ENCODE measurements at regions not wholly inside any gene's neighbourhood (a gene's known extent, or its start where the extent isn't known, plus 50 kb on each side); places are given as distances from the start of the nearest gene placed in this dataset.

DNA sequence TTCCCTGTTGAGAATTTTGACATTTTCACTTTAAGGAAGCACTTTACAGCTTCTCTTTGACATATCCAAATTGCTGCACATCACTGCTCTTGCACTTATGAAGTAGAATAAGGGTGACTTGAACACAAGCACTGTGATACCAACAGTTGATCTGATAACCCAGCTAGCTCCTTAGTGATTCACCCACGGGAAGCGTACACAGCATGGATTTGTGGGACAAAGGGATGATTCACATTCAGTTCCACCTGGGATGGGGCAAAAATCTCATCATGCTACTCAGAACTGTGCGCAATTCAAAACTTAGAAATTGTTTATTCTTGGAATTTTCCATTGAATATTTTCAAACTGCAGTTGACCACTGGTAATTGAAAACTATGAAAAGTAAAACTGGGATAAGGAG lies 1565.5 kb upstream of the CDH9 start:
- TF ChIP-seq GATA3 (IDR thresholded peaks at IDR 0.05; ENCODE audit: low read depth, low read length) (no peak), GATA2 (IDR thresholded peaks at IDR 0.05; ENCODE audit: low read depth, low read length) (no peak)
